ENCODE measurements at regions not wholly inside any gene's neighbourhood (a gene's known extent, or its start where the extent isn't known, plus 50 kb on each side); places are given as distances from the start of the nearest gene placed in this dataset.

DNA sequence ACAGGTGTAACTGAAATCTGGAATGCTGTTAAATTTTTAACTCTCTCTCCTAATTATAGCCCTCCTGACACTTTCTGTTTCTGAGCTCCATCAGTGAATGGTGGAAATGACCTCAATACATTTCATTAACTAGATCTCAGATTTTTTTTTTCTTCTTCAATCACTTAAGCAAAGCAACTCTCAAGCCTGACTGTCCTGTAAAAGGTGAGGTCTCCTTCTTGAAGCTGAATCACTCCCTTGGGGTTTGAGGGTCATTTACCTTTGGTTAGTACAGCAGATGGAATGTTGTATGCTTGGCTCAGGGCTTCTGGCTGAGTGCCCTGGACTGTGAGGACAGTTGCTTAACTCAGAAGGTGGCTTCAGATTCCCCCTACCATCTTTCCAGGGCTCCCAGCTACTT is 518.7 kb downstream of the PTPRC start:
- TF ChIP-seq, protein P1, sequence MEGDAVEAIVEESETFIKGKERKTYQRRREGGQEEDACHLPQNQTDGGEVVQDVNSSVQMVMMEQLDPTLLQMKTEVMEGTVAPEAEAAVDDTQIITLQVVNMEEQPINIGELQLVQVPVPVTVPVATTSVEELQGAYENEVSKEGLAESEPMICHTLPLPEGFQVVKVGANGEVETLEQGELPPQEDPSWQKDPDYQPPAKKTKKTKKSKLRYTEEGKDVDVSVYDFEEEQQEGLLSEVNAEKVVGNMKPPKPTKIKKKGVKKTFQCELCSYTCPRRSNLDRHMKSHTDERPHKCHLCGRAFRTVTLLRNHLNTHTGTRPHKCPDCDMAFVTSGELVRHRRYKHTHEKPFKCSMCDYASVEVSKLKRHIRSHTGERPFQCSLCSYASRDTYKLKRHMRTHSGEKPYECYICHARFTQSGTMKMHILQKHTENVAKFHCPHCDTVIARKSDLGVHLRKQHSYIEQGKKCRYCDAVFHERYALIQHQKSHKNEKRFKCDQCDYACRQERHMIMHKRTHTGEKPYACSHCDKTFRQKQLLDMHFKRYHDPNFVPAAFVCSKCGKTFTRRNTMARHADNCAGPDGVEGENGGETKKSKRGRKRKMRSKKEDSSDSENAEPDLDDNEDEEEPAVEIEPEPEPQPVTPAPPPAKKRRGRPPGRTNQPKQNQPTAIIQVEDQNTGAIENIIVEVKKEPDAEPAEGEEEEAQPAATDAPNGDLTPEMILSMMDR (IDR thresholded peaks at IDR 0.05) = no peak
- TF ChIP-seq POLR2AphosphoS5 (IDR thresholded peaks at IDR 0.05) (no peak), POLR2A (IDR thresholded peaks at IDR 0.05; ENCODE audit: low read depth) (no peak)
